Sigmoid colon (tissue), 6 donors: ENCODE measurements at regions not wholly inside any gene's neighbourhood (a gene's known extent, or its start where the extent isn't known, plus 50 kb on each side); places are given as distances from the start of the nearest gene placed in this dataset.

Experiments
- DNase-seq: peaks from one replicate; pipeline ENCODE4 v3.0.0-alpha.2; 2019
- H3K27ac ChIP-seq, 4 donors: fragments of 200-600 bp; sonication (generic); one replicate each; pipeline ENCODE4 v1.5.1; 2016 to 2019; ENCODE audit warnings: mild to moderate bottlenecking in 1 of 4
- H3K27me3 ChIP-seq, 3 donors: fragments of 200-600 bp; sonication (generic); one replicate each; pipeline ENCODE4 v1.5.1; 2019; ENCODE audit warnings: mild to moderate bottlenecking in 1 of 3
- H3K36me3 ChIP-seq, 4 donors: fragments of 200-600 bp; sonication (generic); one replicate each; pipeline ENCODE4 v1.5.1; 2016 to 2019
- H3K4me1 ChIP-seq, 4 donors: fragments of 200-600 bp; sonication (generic); one replicate each; pipeline ENCODE4 v1.5.1; 2017 to 2019
- H3K4me3 ChIP-seq, 4 donors: fragments of 200-600 bp; sonication (generic); one replicate each; pipeline ENCODE4 v1.5.1; 2017 to 2019; ENCODE audit warnings: mild to moderate bottlenecking in 2 of 4, moderate library complexity in 1 of 4
- H3K9me3 ChIP-seq, 4 donors: fragments of 200-600 bp in 3 of 4; sonication (generic) in 3 of 4; one replicate each; pipeline versions ENCODE4 v1.5.1 to v1.6.1; 2013 to 2019
- CTCF ChIP-seq, 4 experiments: fragments of 450-650 bp in 3 of 4; fragments of 200-600 bp in 1 of 4; IDR thresholded peaks; one replicate each; pipeline ENCODE4 v1.5.1; 2016 to 2019; ENCODE audit warnings: antibody characterized with exemption in 4 of 4, mild to moderate bottlenecking in 3 of 4, moderate library complexity in 2 of 4
- EP300 ChIP-seq, 4 donors: sonication (generic); formaldehyde crosslinking; IDR thresholded peaks; one replicate each; pipeline ENCODE4 v1.6.1; 2017; ENCODE audit warnings: antibody characterized with exemption in 4 of 4
- POLR2A ChIP-seq, 2 donors: fragments of 450-650 bp; IDR thresholded peaks; one replicate each; pipeline ENCODE4 v1.6.1; 2016; ENCODE audit warnings: antibody characterized with exemption in 2 of 2, mild to moderate bottlenecking in 2 of 2, moderate library complexity in 2 of 2
- POLR2AphosphoS5 ChIP-seq, 4 donors: sonication (generic); formaldehyde crosslinking; IDR thresholded peaks; one replicate each; pipeline ENCODE4 v1.6.1; 2017; ENCODE audit warnings: antibody characterized with exemption in 4 of 4
- WGBS, 2 donors: extraction: QIAGEN DNeasy Blood & Tissue Kit; methylation state at CpG; one replicate each; pipeline ENCODE4 v1.1.7; 2013; 5-methylcytosine and 5-hydroxymethylcytosine counted together
- intact Hi-C: fragments of 100-400 bp; cut with DNase I; formaldehyde crosslinking; loops from one replicate; pipeline ENCODE4 v1.15.1; 2023
- donor health status: healthy with polysubstance abuse.
- donor health status: healthy.

DNA sequence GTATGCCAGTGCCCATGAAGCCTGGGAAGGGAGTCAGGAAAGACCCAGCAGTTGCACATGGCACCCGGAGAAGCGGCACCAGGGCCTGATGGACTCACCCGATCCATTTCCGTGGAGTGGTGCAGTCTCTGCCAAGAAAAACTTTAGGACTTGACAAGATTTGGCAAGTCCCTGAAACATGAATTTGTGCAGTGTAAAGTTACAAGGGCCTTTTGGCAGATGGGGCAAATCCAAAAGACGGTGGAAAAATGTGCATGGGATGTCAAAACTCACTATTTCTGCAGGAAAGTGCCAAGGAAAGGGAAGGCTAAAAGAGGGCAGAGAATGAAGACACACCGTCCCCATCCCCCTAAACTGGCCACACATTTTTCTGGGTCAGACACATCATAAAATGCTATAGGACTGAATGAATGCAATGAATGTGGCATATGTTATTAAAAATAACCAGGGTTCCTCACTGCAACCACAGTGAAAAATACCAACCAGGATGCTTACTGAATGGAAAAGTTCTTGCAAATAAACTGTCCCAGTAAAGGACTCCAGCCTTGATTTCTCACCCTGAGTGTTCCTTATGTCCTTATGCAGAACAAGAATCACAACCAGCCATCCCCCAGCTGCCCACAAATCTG lies 173.5 kb upstream of the SIX2 start:
- Histone ChIP-seq H3K4me3 (no peak overlapping the region), H3K9me3 (no peaks in the 10 kb centered on the region), H3K27me3 (peaks cover 0 to 13% (median 0%) of the 10 kb centered on the region in 3 donors), H3K4me1 (no peaks in the 10 kb centered on the region), H3K27ac (no peak overlapping the region), H3K36me3 (no peaks in the 10 kb centered on the region)
- WGBS, 2 donors = 84 to 94% methylated on average over 6 of the region's 6 CpGs
- TF ChIP-seq EP300 (IDR thresholded peaks at IDR 0.05) (no peak), POLR2AphosphoS5 (IDR thresholded peaks at IDR 0.05) (no peak), CTCF (IDR thresholded peaks at IDR 0.05) (no peak), POLR2A (IDR thresholded peaks at IDR 0.05) (no peak)
- no peak for DNase-seq
- intact Hi-C loops = no loop called here

DNA sequence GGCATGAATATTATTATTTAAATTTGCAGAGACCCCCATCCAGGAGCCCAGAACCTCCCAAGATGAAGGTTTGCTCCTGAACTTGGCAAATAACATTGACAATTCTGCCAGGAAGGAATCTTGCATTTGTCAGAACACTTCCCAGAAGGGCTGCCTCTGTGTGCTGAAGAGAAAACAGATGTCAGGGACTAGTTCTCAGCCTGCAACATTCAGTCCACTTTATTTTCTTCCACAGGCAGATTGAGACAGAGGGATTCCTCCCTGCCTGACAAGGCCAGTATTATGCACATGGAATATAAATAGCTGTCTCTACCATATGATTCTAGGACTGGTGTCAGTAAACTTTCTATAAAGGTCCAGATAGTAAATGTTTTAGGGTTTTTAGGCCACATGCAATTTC lies 171.5 kb upstream of the SIX2 start:
- H3K4me1 ChIP-seq = no peaks in the 10 kb centered on the region
- no peak overlapping the region for H3K4me3 ChIP-seq
- no peak for DNase-seq
- peaks cover 0 to 13% (median 0%) of the 10 kb centered on the region in 3 donors for H3K27me3 ChIP-seq
- no peak for TF ChIP-seq EP300 (IDR thresholded peaks at IDR 0.05)
- TF ChIP-seq POLR2AphosphoS5 (IDR thresholded peaks at IDR 0.05) = no peak
- TF ChIP-seq CTCF (IDR thresholded peaks at IDR 0.05) = no peak
- no peak for TF ChIP-seq POLR2A (IDR thresholded peaks at IDR 0.05)
- no peak overlapping the region for H3K27ac ChIP-seq
- no peaks in the 10 kb centered on the region for H3K9me3 ChIP-seq
- H3K36me3 ChIP-seq = no peaks in the 10 kb centered on the region
- intact Hi-C loops = no loop called here

- DNase-seq = no peak
- Histone ChIP-seq H3K4me1 (no peaks in the 10 kb centered on the region), H3K4me3 (no peak overlapping the region), H3K36me3 (no peaks in the 10 kb centered on the region), H3K9me3 (no peaks in the 10 kb centered on the region), H3K27me3 (peaks cover 0 to 13% (median 0%) of the 10 kb centered on the region in 3 donors), H3K27ac (no peak overlapping the region)
- 77 to 78% methylated on average over 6 of the region's 6 CpGs for WGBS, 2 donors
- no peak for TF ChIP-seq POLR2A (IDR thresholded peaks at IDR 0.05)
- TF ChIP-seq CTCF (IDR thresholded peaks at IDR 0.05) = no peak
- no peak for TF ChIP-seq POLR2AphosphoS5 (IDR thresholded peaks at IDR 0.05)
- no peak for TF ChIP-seq EP300 (IDR thresholded peaks at IDR 0.05)
- intact Hi-C loops = no loop called here
Observed at GRCh38 chr2:45180033-45180746, 170.9 kb upstream of the SIX2 start.

- intact Hi-C loops = no loop called here
- DNase-seq = no peak
- Histone ChIP-seq H3K4me1 (no peaks in the 10 kb centered on the region), H3K27me3 (peaks cover 0 to 11% (median 0%) of the 10 kb centered on the region in 3 donors), H3K36me3 (no peaks in the 10 kb centered on the region), H3K9me3 (no peaks in the 10 kb centered on the region), H3K4me3 (no peak overlapping the region), H3K27ac (no peak overlapping the region)
- WGBS, 2 donors = 89% methylated on average over 2 of the region's 2 CpGs
- TF ChIP-seq POLR2A (IDR thresholded peaks at IDR 0.05) (no peak), EP300 (IDR thresholded peaks at IDR 0.05) (no peak), CTCF (IDR thresholded peaks at IDR 0.05) (no peak), POLR2AphosphoS5 (IDR thresholded peaks at IDR 0.05) (no peak)
Observed at GRCh38 chr2:45178854-45179253, 169.6 kb upstream of the SIX2 start.
